ENCODE measurements at regions not wholly inside any gene's neighbourhood (a gene's known extent, or its start where the extent isn't known, plus 50 kb on each side); places are given as distances from the start of the nearest gene placed in this dataset.

GRCh38 chr2:206219957-206220356, 54.5 kb upstream of the ZDBF2 start:
- DNase-seq (ENCODE audit: low read depth): no peak
- no peak for TF ChIP-seq CTCF (conservative IDR thresholded peaks at IDR 0.05; ENCODE audit: control insufficient read depth, insufficient read depth, low read depth, low read length)
- no peak overlapping the region for H3K4me3 ChIP-seq (ENCODE audit: control insufficient read depth, low read depth, low read length)

- DNase-seq (ENCODE audit: low read depth): no peak
- TF ChIP-seq CTCF (conservative IDR thresholded peaks at IDR 0.05; ENCODE audit: control insufficient read depth, insufficient read depth, low read depth, low read length): no peak
- no peak overlapping the region for H3K4me3 ChIP-seq (ENCODE audit: control insufficient read depth, low read depth, low read length)
These were observed 53.5 kb upstream of the ZDBF2 start for GRCh38 chr2:206220997-206221396.
